AG09319 (cell line): ENCODE measurements at regions not wholly inside any gene's neighbourhood (a gene's known extent, or its start where the extent isn't known, plus 50 kb on each side); places are given as distances from the start of the nearest gene placed in this dataset.

ENCODE experiments used
- DNase-seq: peaks from one replicate; pipeline ENCODE4 v3.0.0-alpha.2; 2010; ENCODE audit warnings: low read depth; ENCODE audit errors: extremely low read depth
- TF ChIP-seq, protein P1 (sequence below): IDR thresholded peaks from 2 replicates; pipeline ENCODE4 v1.5.1; 2011; ENCODE audit warnings: low read depth, mild to moderate bottlenecking, inconsistent platforms, low read length, moderate library complexity

DNA sequence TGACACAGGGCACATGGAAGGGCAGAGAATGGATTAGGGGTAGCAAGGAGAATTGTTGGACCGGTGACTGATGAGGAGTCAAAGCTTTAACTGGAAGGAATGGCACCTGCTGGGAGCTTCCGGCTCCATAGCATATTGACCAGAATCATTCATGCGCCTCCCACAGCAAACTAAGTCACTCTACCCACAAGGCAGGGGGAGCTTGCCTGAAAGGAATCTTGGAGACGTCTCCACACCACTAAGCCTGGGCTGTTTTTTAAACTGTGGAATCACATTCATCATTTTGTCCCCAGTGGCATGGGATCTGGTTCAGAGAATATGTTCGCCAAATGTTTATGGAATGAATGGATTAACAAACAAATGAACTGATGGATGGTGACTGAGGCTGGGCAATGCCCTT, 57.0 kb upstream of the ITGA11 start:
- TF ChIP-seq, protein P1, sequence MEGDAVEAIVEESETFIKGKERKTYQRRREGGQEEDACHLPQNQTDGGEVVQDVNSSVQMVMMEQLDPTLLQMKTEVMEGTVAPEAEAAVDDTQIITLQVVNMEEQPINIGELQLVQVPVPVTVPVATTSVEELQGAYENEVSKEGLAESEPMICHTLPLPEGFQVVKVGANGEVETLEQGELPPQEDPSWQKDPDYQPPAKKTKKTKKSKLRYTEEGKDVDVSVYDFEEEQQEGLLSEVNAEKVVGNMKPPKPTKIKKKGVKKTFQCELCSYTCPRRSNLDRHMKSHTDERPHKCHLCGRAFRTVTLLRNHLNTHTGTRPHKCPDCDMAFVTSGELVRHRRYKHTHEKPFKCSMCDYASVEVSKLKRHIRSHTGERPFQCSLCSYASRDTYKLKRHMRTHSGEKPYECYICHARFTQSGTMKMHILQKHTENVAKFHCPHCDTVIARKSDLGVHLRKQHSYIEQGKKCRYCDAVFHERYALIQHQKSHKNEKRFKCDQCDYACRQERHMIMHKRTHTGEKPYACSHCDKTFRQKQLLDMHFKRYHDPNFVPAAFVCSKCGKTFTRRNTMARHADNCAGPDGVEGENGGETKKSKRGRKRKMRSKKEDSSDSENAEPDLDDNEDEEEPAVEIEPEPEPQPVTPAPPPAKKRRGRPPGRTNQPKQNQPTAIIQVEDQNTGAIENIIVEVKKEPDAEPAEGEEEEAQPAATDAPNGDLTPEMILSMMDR, result no peak
- DNase-seq, result no peak

DNA sequence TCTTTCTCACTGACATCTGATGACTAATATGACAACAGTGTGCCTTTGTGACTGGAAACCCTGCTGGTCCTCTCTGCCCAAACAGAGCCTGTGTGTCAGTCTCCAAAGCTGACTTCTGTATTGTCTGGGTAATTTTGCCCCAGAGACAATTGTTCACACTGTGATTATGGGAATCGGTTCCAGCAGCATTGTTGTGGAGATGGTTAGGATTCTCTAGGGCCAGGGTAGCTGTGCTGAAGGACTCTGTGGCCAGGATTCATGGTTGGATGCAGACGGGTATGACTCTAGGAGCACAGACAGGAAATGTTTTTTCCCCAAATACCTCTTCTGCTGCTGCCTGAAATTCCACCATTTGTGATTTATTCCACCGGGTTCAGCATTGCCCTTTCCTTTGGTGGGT, 57.5 kb upstream of the ITGA11 start:
- no peak for DNase-seq
- TF ChIP-seq, protein P1, result no peak

DNA sequence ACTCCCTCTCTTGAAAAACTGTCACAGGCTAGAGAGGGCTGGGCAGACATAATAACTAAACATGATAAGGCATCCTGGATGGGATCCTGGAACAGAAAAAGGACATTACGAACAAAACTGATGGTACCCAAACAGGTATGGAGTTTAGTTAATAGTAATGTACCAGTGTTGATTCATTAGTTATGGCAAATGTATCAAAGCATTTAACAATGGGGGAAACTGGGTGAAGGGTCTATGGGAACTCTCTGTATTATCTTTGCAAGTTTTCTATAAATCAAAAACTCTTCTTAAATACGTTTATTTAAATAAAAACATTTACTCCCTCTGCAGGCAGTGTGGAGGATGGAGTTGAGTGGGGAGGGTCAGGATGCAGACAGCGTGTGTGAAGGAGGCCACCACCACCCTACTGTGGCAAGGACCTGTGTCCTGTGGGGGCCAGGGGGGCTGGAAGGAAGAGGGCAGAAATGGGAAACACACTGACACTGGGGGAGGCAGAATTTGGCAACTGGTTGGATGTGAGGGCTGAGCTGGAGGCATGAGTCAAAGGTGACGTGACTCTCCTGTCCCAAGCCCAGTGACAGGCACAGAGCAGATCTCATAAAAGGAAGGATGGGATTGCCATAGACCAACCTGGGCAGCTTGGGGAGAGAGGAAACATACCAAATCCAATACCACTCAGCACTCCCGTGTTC, 59.6 kb upstream of the ITGA11 start:
- no peak for DNase-seq
- TF ChIP-seq, protein P1, result no peak

DNA sequence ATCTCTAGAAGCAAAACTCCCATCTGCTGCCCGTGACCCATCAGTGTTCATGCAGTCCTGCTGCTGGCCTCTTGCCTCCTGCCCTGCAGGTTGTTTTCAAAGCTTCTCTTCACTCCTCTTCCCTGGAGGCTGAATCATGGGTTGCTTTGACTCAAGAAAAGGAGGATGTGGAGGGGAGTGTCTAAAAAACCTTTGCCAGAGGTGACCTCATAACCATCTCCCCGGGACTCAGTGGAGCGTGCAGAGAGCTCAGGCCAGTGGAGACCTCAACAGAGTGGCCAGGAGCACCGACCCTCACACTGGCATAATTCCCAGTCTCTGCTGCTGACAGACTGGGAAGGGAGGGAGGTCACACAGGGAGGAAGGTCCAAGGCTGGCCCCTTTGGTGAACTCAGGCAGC, 60.9 kb upstream of the ITGA11 start:
- DNase-seq, result no peak
- TF ChIP-seq, protein P1, result no peak

DNA sequence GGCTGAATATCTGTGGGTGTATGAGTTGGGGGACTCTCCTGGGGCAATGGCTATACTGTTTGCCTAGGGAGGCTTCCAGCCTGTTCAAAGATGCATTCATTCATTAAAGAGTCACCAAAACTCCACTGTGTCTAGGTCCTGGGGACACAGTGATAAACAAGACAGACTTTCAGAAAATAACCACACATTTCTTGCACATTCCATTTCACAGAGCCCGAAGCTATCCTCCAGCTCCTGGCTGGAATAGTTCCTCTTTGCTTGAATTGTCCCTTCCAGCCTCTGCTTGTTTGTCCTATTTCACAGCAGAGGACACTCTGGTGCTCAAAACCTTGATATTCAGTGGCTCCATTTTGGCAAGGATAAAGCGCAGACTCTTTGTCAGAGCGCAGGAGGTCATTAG, 61.7 kb upstream of the ITGA11 start:
- TF ChIP-seq, protein P1, result no peak
- no peak for DNase-seq

DNA sequence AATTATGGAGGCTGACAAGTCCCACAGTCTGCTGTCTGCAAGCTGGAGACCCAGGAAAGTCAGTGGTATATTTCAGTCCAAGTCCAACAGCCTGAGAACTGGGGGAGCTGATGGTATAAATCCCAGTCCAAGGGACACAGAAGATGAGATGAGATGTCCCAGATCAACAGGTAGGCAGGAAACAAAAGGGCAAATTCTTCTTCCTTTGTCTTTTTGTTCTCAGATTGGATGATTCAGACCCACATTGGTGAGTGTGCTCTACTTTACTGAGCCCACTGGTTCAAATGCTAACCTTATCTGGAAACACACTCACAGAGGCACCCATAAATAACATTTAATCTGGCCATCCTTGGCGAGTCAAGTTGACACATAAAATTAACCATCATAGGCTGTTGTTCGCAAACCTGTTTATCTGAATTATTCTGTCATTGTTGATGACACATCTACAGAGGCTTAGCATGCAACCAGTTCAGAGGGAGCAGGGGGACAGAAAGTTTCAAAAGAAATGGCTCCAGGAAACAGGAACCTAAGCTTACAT, 62.7 kb upstream of the ITGA11 start:
- TF ChIP-seq, protein P1, result no peak
- no peak for DNase-seq

DNA sequence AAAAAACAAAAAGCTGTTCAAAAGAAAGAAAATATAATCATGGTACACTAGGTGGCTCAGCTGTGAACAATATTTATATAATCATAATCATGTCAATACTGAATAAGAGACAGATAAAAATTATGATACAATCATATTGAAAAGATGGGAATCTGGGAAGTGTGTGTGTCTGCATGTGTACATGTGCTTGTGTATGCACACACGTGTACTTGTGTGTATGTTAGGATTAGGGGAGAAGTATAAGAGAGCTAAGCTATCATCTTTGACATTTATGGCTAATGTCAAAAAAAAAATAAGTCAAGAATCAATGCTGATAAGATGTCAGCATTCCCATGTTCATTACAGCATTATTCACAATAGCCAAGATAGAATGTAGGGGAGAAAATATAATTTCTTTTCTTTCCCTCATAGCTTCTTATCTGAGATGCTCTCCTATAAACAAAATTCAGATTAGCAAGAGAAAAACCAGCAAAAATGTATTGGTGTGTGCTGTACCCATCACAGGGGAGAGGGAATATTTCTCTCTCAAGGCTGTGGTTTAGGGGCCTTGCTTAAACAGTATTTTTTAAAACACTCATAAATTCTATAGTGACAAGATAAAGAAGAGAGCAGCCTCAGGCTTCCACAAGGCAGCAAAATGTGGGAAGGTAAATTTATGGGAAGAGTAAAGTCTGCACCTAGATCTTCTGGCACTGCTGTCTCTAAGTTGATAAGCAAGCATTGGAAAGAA, 63.4 kb upstream of the ITGA11 start:
- DNase-seq, result no peak
- TF ChIP-seq, protein P1, result no peak
